GM19351 (cell line): ENCODE measurements at regions not wholly inside any gene's neighbourhood (a gene's known extent, or its start where the extent isn't known, plus 50 kb on each side); places are given as distances from the start of the nearest gene placed in this dataset.
"Not testable (repeated sequence)": the region's sequence is repeated elsewhere in the genome, so short reads cannot be mapped to it uniquely, and the experiment has no call there.

Experiments used
- ATAC-seq: cut with Tn5 transposase; IDR thresholded peaks from one replicate; pipeline ENCODE4 v1.9.1; 2021; ENCODE audit warnings: mild to moderate bottlenecking, moderate library complexity; ENCODE audit not compliant: unreplicated experiment

DNA sequence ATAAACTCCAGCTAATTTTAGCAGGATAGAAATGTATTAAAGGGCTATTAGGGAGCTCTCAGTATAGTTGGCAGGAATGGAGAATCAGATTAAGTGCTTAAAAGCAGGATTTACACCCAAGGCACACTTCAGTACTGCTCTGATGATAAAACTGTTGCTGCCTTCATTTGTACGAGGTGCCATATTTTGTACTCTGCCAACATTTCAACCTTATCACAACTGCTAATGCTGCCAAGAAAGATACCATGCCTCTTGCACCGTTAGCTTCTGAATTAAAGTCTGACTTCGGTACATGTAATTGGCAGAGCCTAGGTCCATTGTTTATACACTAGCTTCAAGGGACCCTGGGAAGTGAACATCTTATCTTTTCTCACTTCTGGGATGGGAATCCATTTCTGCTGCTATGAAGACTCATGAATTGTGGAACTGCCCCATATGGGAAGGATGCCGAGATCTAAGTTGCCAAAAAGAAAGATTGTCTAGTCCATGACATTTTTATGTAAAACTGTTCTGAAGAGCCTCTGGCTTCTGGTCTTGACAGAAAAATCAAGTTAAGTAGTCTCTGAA is 624.0 kb upstream of the IGFBP7 start:
- no peak for ATAC-seq

DNA sequence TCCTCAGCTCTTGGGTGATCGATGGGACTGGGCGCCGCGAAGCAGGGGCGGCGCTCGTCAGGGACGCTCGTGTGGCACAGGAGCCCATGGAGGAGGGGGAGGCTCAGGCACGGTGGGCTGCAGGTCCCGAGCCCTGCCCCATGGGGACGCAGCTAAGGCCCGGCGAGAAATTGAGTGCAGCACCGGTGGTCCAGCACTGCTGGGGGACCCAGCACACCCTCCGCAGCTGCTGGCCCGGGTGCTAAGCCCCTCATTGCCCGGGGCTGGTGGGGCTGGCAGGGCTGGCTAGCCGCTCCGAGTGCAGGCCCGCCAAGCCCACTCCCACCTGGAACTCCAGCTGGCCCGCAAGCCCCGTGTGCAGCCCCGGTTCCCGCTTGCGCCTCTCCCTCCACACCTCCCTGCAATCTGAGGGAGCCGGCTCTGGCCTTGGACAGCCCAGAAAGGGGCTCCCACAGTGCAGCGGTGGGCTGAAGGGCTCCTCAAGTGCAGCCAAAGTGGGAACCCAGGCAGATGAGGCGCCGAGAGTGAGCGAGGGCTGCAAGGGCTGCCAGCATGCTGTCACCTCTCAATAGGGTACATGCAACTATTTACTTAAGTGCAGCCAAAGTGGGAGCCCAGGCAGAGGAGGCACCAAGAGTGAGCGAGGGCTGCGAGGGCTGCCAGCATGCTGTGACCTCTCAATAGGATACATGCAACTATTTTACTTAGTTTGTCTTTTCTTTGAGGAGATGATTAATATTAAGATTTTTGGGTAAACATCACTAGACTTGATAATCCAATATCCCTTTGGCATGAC is 619.8 kb upstream of the IGFBP7 start:
- not testable (repeated sequence) for ATAC-seq

DNA sequence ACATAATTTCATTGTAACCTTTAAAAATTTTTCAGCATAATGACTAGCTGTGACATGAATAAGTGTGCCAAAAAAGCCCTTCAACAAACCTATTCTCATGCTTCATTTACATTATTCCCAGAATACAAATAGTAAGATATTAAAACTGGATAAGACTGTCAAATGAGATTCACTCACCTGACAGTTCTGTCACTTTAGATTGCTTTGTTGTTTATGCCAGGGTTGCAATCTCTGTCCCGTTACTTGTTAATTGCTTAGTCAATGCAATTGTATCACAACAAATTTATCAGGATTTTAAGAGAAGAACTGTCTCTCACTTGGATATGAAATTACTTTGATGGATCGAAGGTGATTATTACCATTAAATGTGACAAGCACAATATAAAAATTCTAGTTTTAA is 616.0 kb upstream of the IGFBP7 start:
- ATAC-seq, result no peak

DNA sequence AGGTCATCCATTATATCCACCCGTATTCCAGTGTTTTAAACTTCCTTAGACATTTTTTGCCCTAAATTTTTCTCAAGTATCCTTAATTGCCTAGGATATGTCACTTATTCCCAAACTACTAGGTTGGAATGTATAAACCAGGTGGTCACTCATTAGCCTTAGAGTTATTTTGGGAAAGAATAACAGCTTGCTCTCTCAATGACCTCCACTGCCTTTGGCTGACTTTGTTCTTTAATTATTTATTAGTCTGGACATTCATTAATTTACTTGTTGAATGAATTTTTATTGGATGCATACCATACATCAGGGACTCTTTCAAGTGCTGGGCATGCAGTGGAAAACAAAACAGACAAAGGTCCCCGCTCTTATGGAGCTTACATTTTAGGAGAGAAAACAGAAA is 609.3 kb upstream of the IGFBP7 start:
- ATAC-seq, result no peak

DNA sequence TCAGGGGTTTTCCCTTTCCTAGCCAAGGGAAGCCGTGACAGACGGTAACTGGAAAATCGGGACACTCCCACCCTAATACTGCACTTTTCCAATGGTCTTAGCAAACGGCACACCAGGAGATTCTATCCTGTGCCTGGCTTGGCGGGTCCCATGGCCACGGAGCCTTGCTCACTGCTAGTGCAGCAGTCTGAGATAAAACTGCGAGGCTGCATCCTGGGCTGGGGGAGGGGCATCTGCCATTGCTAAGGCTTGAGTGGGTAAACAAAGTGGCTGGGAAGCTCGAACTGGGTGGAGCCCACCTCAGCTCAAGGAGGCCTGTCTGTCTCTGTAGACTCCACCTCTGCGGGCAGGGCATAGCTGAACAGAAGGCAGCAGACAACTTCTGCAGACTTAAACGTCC is 604.1 kb upstream of the IGFBP7 start:
- not testable (repeated sequence) for ATAC-seq

DNA sequence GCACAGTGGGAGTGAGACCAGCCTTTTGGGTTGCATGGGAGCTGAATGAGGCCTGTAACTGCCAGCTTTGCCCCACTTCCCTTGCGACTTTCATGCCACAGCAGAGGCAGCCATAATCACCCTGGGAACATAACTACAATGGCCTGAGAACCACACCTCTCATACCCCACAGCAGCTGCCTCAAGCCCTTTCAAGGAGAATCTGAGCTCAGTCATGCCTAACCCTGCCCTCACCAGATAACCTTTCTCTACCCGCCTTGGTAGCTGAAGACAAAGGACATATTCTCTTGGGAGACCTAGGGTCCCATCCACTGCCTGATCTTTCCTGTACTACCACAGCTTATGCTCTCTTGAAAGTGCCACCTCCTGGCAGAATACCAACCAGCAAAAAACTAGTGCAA is 599.9 kb upstream of the IGFBP7 start:
- no peak for ATAC-seq

DNA sequence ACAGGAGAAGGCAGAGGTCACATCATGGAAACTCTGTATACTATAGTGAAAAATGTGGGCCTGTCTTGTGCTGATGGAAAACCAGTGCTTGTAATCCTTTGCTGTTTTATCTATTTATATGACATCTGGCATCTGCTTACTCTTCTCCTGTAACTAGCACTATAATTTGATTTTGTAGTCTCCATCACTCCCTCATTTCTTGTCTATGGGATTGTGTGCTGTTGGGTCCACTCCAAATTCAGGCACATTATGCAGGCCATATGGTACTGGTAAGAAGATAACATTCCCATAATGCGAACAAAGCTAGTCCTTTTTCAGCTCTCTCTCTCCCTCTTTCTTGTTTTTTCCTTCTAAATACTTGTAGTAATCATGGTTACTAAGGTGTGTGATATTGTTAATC is 581.2 kb upstream of the IGFBP7 start:
- no peak for ATAC-seq

DNA sequence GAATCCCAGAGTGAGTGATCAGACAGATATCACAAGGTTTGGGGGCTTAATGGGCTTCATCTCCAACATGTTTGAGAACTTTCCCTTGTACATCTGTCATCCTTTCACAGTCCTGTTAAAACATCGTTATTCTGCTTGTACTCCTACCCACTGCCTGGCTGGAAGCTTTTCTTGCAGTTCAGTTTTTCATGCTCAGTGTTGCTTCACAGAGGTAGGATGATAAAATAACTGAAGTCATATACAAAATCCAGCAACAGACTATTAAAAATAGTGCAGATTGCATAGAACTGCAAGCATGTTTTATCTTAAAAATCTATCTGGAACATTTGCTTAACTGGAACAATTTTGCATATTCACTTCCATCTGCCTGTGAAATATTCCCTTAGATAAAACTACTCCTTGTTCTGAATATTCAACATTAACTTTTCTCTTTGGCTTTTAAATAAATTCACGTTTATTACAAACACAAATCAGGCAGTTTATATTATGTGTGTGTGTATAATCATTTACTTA is 579.6 kb upstream of the IGFBP7 start:
- ATAC-seq, result no peak

DNA sequence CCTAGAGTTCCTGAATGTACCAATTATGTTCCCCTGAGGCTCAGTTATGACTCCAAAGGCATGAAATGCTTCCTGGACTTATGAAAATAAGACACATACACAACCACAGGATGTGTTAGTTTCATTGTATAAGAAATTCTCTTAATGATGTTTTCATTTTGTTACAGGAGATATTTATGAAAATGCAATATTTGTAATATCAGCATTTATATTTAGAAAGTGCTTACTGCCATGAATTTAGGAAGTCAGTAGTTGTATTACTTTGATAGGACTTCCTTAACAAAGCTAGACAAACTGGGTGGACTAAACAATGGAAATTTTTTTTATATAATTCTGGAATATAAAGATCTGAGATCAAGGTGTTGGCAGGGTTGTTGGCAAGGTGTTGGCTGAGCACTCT is 572.1 kb upstream of the IGFBP7 start:
- ATAC-seq, result no peak

DNA sequence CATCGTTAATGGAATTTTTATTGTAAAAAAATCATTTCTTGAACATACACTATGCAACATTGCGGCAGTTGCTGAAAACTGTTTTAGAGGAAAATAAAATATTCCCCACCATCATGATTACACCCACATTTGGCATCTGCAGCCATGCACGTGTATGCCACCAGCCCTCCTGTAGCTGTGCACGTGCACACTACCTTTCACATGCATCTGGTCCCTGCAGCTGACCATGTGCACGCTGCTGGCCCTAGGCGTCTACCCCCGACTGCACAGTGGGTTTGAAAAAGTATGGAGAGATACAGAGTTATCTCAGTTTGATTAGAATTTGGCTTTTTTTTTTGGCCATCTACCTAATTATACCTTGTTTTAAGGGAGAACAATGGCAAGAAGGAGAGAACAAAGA is 569.8 kb upstream of the IGFBP7 start:
- no peak for ATAC-seq

DNA sequence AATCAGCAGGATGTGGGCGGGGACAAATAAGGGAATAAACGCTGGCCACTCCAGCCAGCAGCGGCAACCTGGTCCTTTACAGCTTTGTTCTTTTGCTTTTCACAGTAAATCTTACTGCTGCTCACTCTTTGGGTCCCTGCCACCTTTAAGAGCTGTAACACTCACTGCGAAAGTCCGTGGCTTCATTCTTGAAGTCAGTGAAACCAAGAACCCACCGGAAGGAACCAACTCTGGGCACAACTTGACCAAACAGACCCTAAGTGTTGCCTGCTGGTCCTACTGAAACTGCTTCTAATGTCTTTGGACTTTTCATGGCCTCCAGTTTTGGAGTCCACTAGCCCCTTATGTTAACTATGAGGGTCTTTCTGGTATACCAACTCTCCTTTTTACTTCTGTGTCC is 566.2 kb upstream of the IGFBP7 start:
- no peak for ATAC-seq

DNA sequence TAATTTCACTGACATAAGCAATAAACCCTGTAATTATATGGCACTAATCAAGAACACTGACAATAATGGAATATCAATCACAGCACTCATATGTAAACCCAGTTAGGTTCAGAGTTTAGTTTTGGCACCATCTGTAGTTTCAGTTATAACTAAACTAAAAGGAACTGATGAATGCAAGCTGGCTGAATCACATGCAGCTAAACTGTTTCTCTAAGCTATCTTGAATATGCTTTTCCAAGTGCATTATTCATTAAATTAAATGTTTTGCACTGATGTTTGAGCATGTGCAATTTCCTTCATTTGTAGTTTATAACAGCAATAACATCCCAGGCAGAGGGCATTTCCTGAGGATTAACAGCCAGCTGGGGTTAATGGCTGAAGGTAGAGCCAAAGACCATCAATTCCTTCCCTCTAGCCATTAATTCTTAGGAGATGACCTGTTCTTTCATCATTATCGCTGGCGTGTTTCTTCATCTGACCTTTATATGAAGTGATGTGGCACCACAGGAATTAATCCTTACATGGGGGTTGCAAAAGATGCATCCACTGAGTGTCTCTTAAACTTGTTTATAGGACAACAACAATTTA is 562.8 kb upstream of the IGFBP7 start:
- no peak for ATAC-seq

DNA sequence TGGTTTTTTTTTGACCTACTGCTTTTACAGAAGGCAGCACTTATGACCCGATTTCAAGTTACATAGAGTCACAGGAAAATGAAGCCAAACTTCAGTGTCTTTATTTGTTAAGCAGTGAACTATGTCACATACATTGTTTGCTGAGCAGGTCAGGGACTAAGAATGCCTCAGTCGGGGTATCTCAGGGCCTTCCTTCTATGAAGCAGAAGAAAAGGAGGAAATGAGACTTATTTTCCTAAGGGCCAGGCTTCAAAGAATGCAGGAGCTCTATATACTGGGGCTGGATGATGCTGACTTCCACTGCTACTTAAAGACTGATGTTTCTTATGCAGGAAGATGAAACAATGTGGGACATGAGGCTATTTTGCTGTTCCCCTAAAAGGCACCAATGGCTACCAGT is 558.4 kb upstream of the IGFBP7 start:
- no peak for ATAC-seq

DNA sequence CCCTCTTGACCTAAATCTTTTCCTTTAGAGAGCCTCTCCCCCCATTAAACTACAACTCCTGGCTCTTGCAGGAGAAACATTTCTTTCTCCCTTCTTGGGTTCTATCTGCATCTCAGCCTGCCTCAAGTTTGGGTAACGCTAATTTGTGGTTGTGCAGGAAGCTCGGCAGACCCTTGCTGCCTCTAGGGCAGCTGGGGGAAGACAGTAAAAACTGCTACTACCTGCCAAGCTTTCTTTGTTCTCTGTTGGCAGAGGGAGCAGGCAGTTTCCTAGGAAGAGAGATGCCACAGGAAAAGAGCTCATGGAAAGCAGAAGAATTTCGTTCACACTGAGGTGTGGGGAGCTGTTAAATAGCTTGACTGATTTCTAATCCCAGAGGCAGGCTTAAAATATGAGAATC is 555.6 kb upstream of the IGFBP7 start:
- ATAC-seq, result no peak

DNA sequence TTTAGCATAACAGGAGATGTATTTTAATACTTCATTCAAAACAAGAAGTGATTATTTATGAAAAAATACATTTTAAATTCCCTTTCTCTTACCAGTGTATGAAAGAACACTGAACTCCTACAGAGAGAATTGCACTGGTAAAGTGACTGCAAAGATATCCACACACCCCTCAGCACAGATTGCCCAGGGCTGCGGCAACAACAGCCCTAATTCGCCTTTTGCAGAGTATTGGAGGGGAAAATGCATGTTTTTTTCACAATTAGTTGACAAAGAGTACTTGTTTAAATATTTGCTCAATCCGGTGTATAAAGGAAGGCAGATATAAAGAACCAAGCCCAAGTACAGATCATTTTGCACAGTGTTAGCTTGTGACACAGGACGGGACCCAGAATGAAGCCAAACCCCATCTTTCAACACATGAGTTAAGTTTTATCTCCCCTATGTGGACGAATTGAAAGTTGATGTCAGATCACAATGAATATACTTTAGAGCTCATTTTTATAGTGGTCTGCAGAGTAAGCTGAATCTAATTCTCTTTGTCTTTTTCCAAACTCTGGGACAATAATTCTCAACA is 551.4 kb upstream of the IGFBP7 start:
- no peak for ATAC-seq

DNA sequence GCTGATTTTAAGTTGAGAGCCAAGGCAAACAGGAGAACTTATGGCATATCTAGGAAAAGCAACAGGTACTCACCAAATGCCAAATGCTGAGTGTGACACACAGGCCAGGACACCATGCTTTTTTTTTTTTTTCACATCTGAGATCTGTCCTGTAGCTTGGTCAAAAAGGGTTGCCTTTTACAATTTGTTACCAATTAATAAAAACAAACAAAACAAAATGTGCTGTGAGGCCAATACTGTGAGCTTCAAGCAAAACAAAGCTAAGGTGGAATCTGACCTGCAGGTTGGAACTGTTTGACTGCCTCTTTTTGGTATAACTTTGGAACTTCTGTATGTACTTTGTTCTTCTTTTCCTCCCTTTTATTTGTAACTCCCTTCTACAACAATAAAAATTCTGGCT is 548.5 kb upstream of the IGFBP7 start:
- no peak for ATAC-seq

DNA sequence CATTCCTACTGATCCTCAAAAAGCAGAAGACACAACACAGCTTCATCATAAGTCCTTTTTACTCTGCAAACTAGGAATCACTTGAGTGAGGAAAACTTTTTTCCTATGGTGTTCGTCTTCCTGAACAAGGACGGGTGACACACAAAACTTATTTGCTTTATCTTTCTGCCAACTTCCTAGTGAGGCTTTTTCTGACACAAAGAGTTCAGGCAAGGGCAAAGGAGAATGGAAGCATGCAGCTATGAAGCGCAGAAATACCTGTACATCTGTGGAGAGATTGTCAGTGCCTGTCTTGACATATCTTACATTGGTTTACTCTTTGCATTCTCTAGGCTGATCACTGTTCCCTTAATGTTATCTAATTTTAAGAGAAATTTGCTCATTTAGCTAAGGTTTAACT is 548.0 kb upstream of the IGFBP7 start:
- ATAC-seq, result no peak

DNA sequence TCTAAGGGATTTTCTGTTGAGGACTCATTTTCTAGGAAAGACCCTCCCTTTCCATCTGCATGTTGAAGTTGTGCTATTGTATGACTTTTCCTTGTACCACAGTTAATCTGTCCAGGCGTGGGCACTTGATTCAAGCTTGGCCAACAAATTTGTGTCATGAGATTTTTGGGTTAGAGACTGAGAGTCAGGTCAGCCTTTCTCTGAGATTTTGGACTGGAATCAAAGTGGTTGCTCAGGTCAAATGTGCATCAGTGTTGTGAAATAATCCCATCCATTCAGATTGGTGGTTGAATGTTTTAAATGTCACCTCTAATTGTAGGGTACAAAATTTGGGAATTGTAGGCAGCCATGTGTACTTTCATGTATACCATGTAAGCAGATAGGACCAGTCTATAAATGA is 545.2 kb upstream of the IGFBP7 start:
- no peak for ATAC-seq

DNA sequence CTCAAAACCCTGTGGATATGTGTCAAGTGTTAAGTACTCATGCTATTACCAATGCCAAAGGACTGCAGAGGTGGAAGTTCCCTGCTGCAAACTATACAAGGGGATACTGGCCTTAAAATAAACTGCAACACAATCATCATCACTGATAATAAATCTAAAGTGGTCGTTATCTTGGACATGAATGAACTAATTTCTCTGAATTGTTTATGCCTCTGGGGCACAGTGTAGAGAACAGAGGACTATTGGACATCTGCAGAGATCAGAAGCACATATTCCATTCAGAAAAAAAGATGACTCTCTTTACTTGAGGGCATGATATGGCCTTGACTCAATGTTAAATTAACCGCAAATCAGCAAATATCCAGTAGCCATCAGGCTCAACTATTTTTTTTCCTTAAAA is 542.6 kb upstream of the IGFBP7 start:
- ATAC-seq, result no peak

DNA sequence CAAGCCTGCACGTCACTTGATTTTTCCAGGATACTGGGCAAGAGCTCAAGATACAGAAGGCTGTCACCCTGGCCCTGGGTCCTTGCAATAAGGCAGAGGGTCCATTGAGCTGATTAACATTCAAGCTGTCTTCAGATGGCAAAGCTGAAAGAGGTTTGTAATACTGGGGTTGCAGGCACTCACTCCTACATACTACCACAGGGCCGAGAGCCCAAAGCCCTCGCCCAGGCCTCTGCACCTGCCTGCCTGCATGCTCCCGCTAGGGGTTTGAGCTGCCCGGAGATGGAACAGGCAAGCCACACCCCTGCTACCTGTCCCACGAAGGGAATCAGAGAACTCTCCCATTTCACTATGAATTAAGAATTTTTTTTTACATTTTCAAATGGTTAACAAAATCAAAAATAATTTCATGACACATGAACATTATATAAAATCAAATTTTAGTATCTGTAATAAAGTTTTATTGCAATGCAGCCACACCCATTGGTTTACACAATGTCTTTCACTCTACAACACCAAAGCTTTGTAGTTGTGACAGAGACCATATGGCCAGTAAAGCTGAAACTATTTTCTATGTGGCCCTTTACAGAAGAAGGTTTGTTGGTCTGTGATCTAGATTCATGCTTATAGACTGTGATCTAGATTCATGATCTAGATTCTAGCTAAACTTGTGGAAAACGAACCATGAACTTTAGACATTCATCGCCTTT is 530.4 kb upstream of the IGFBP7 start:
- no peak for ATAC-seq
